ENCODE measurements at regions not wholly inside any gene's neighbourhood (a gene's known extent, or its start where the extent isn't known, plus 50 kb on each side); places are given as distances from the start of the nearest gene placed in this dataset.

GRCh38 chr5:60232036-60232795 is 338.7 kb upstream of the PDE4D start:
- no peak overlapping the region for H3K4me3 ChIP-seq (ENCODE audit: low read depth, low read length)
- DNase-seq (ENCODE audit: low read depth) = no peak
- TF ChIP-seq CTCF (conservative IDR thresholded peaks at IDR 0.05; ENCODE audit: low read depth, low read length) = no peak

GRCh38 chr5:60230456-60230855 is 336.9 kb upstream of the PDE4D start:
- no peak for DNase-seq (ENCODE audit: low read depth)
- no peak for TF ChIP-seq CTCF (conservative IDR thresholded peaks at IDR 0.05; ENCODE audit: low read depth, low read length)
- no peak overlapping the region for H3K4me3 ChIP-seq (ENCODE audit: low read depth, low read length)

GRCh38 chr5:60229691-60230185 is 336.2 kb upstream of the PDE4D start:
- no peak overlapping the region for H3K4me3 ChIP-seq (ENCODE audit: low read depth, low read length)
- no peak for DNase-seq (ENCODE audit: low read depth)
- no peak for TF ChIP-seq CTCF (conservative IDR thresholded peaks at IDR 0.05; ENCODE audit: low read depth, low read length)

- H3K4me3 ChIP-seq (ENCODE audit: low read depth, low read length) = no peak overlapping the region
- DNase-seq (ENCODE audit: low read depth) = no peak
- no peak for TF ChIP-seq CTCF (conservative IDR thresholded peaks at IDR 0.05; ENCODE audit: low read depth, low read length)
Measured at GRCh38 chr5:60228676-60229075, 335.1 kb upstream of the PDE4D start.

GRCh38 chr5:60226128-60226527 is 332.6 kb upstream of the PDE4D start:
- DNase-seq (ENCODE audit: low read depth) = no peak
- H3K4me3 ChIP-seq (ENCODE audit: low read depth, low read length) = no peak overlapping the region
- no peak for TF ChIP-seq CTCF (conservative IDR thresholded peaks at IDR 0.05; ENCODE audit: low read depth, low read length)

GRCh38 chr5:60223342-60223741 is 329.8 kb upstream of the PDE4D start:
- TF ChIP-seq CTCF (conservative IDR thresholded peaks at IDR 0.05; ENCODE audit: low read depth, low read length) = no peak
- peak; percentile 29 for DNase-seq (ENCODE audit: low read depth)
- no peak overlapping the region for H3K4me3 ChIP-seq (ENCODE audit: low read depth, low read length)

- DNase-seq (ENCODE audit: low read depth) = no peak
- no peak for TF ChIP-seq CTCF (conservative IDR thresholded peaks at IDR 0.05; ENCODE audit: low read depth, low read length)
- H3K4me3 ChIP-seq (ENCODE audit: low read depth, low read length) = no peak overlapping the region
Measured at GRCh38 chr5:60219921-60220320, 326.4 kb upstream of the PDE4D start.
